Activated T-cell treated with anti-CD3 and anti-CD28 coated beads, Interleukin-2, amount 50 U/mL, for 72 hours (primary cell): ENCODE measurements at regions not wholly inside any gene's neighbourhood (a gene's known extent, or its start where the extent isn't known, plus 50 kb on each side); places are given as distances from the start of the nearest gene placed in this dataset.

Experiments
- ATAC-seq, 2 donors: fragments of 150-1000 bp; cut with Tn5 transposase; replicated peaks in 1 of 2; 2 replicates each; pipeline ENCODE4 v1.10.0; 2021; ENCODE audit warnings: moderate library complexity in 2 of 2, mild to moderate bottlenecking in 1 of 2
- DNase-seq, 2 donors: peaks; one replicate each; pipeline ENCODE4 v3.0.0; 2021 to 2022; ENCODE audit warnings: mixed read lengths in 1 of 2
- H3K27ac Mint-ChIP-seq: one replicate; pipeline ENCODE4 v1.8.0; 2022; ENCODE audit warnings: mild to moderate bottlenecking, moderate library complexity, mixed read lengths
- H3K27me3 Mint-ChIP-seq: one replicate; pipeline ENCODE4 v1.8.0; 2022; ENCODE audit warnings: low read depth, mixed read lengths
- H3K36me3 Mint-ChIP-seq, 2 donors: one replicate each; pipeline ENCODE4 v1.8.0; 2022; ENCODE audit warnings: mixed read lengths in 2 of 2, mild to moderate bottlenecking in 1 of 2; ENCODE audit not compliant: insufficient read depth in 2 of 2
- H3K4me1 Mint-ChIP-seq: one replicate; pipeline ENCODE4 v1.8.0; 2022; ENCODE audit warnings: low read depth, mixed read lengths
- H3K4me3 Mint-ChIP-seq, 2 donors: one replicate each; pipeline ENCODE4 v1.8.0; 2022; ENCODE audit warnings: mild to moderate bottlenecking in 2 of 2, mixed read lengths in 2 of 2, moderate library complexity in 2 of 2
- H3K9me3 Mint-ChIP-seq, 2 donors: one replicate each; pipeline ENCODE4 v1.8.0; 2022; ENCODE audit warnings: mixed read lengths in 2 of 2

DNA sequence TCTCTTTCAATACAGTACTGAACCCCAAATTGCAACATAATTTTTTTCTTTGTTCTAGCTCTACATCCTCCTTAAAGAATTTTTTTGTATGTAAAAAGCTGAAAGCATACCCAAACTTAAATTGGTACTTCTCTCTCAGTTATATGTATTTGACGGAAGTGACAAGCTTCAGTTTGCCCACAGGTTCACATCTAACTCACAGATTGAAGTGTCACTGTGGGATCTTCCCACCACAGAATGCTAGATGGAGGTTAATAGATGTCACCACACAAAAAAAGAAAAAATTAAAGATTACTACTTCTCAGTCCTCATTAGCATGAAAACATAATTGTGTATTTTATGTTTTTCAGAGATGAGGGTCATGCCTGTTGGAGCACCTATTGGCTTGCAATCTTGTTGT is 150.9 kb upstream of the GHITM start:
- no peak for DNase-seq
- no peaks in the 10 kb centered on the region for H3K4me1 Mint-ChIP-seq
- peaks cover 7% of the 10 kb centered on the region for H3K27me3 Mint-ChIP-seq
- no peak overlapping the region for H3K27ac Mint-ChIP-seq
- H3K36me3 Mint-ChIP-seq, result no peaks in the 10 kb centered on the region
- no peaks in the 10 kb centered on the region for H3K9me3 Mint-ChIP-seq
- no peak for ATAC-seq
- H3K4me3 Mint-ChIP-seq, result no peak overlapping the region

DNA sequence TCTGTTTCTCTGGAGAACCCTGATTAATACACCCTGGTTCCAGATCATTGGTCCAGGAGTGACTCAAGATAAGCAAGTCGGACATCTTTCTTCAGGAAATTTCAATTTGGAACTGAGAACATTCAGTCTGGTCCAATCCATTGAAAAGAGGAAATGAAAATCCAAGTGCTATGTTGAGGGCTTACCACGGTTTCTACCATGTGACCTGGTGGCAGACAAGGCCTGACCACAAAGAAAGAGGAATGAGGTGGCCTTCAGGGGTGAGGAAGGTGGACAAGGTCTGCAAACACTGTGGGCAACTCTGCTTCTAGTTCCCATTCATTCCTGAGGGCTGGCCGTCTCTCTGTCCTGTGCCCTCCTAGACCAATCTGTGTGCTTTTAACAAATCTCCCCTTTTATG is 149.2 kb upstream of the GHITM start:
- no peaks in the 10 kb centered on the region for H3K9me3 Mint-ChIP-seq
- no peak for DNase-seq
- no peak overlapping the region for H3K27ac Mint-ChIP-seq
- no peak overlapping the region for H3K4me3 Mint-ChIP-seq
- no peak for ATAC-seq
- no peaks in the 10 kb centered on the region for H3K4me1 Mint-ChIP-seq
- H3K36me3 Mint-ChIP-seq, result no peaks in the 10 kb centered on the region
- H3K27me3 Mint-ChIP-seq, result peaks cover 7% of the 10 kb centered on the region

DNA sequence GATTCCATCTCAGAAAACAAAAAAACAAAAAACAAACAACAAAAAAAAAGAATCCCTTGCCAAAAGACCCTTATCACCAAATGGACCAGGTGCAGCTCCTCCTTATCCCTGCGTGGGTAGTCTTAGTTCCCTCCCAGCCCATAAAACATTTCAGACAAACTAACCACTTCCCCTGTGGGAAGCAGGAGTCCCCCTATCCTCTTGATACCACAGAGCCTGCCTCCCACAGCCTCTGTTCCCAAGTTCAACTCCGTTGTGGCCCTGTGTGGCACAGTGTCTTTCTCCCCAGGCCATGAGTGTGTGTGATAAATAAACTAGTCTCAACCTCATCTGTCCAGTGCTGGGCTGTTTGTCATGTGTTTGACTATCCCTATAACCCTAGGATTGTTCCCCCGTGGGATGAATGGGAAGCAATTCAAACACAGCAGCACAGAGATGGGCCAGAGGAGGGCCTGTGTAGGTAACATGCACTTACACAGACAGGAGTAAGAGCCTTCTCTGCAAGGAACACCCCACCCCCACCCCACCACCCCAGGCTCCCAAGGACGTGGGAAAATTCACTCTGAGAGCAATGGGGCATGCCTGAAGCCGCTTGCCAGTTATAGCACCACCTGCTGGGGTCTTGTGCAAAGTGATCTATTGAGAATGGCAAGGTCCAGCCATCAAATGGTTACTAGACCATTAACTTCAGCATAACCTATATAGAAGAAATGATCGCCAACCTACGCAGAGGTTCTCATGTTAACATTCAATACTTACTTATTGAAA is 147.1 kb upstream of the GHITM start:
- peak; percentile 1 to 12 for DNase-seq
- Mint-ChIP-seq H3K4me3 (no peak overlapping the region), H3K9me3 (no peaks in the 10 kb centered on the region), H3K36me3 (no peaks in the 10 kb centered on the region), H3K27me3 (peaks cover 7% of the 10 kb centered on the region), H3K27ac (no peak overlapping the region), H3K4me1 (no peaks in the 10 kb centered on the region)
- no peak for ATAC-seq

DNA sequence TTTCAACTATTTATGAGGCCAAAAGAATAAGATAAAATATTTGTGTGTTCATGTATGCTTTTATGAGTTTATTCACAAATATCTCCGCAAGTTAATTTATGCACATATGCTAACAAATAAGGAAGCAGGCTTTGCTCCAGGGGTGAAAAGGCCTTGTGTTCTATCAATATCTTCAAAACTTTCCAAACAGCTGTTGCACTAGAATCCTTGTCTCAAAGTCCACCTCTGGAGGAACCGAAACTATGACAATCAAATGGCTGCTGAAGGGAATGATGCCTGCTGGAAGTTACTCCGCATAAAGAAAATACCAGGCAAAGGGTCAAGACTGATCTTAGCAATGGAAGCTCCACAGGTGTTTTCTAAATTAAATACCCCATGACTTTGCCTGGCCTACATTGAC is 145.0 kb upstream of the GHITM start:
- DNase-seq, result no peak
- no peak for ATAC-seq
- H3K27ac Mint-ChIP-seq, result no peak overlapping the region
- no peaks in the 10 kb centered on the region for H3K4me1 Mint-ChIP-seq
- peaks cover 6% of the 10 kb centered on the region for H3K27me3 Mint-ChIP-seq
- no peak overlapping the region for H3K4me3 Mint-ChIP-seq
- H3K36me3 Mint-ChIP-seq, result no peaks in the 10 kb centered on the region
- no peaks in the 10 kb centered on the region for H3K9me3 Mint-ChIP-seq

DNA sequence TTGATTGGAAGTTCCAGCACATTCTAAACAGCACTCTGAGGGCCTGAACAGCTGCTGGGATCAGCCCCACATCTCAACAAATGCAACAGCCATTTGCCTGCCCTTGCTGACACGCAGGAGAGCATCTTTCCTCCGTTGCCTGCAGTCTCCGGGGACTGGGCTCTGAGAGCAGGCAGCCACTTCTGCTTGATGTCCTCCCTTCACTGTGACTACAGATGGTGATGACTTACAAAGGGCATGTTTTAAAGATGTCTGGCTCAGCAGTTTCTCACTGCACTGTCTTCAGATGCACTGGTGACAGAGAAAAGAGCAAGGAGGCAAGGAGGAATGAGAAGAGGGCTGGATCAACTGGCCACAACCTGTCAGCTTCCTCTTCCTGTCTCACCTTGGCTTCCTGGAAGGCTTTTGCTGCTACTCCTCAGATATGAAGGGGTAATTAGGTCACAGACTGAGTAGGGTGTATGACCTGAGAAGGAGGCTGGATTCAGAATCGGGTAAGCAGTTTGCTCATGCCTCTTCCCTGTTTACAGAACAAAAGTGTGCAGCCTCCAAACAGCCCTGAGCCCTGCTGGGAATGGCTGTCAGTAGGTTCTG is 143.5 kb upstream of the GHITM start:
- ATAC-seq, result peak in 1 of 2 donors; percentile 19

DNA sequence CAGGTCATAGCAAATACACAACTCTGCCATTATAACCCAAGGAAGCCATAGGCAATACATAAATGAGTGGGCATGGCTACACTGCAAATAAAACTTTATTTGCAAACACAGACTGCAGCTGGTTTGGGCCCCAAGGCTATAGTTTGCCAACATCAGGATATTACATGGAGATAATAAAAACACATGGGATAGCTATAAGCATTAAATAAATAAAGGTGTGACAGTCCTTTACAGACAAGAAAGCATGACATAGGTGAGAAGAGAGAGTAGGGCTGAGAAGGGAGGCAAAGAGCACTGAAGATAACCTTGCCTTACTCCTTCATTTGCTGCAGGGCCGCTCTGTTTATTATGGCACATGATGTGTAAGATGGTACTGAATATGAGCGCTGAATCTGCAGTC is 135.1 kb upstream of the GHITM start:
- H3K4me3 Mint-ChIP-seq, result no peak overlapping the region
- H3K36me3 Mint-ChIP-seq, result no peaks in the 10 kb centered on the region
- ATAC-seq, result no peak
- peaks cover 13% of the 10 kb centered on the region for H3K27me3 Mint-ChIP-seq
- no peak overlapping the region for H3K27ac Mint-ChIP-seq
- H3K9me3 Mint-ChIP-seq, result no peaks in the 10 kb centered on the region
- no peaks in the 10 kb centered on the region for H3K4me1 Mint-ChIP-seq
- DNase-seq, result no peak

More for the DNA sequence above, 143.5 kb upstream of the GHITM start:
- no peak for DNase-seq
- no peaks in the 10 kb centered on the region for H3K9me3 Mint-ChIP-seq
- H3K36me3 Mint-ChIP-seq, result no peaks in the 10 kb centered on the region
- H3K4me3 Mint-ChIP-seq, result no peak overlapping the region
- H3K4me1 Mint-ChIP-seq, result no peaks in the 10 kb centered on the region
- no peak overlapping the region for H3K27ac Mint-ChIP-seq
- H3K27me3 Mint-ChIP-seq, result peaks cover 7% of the 10 kb centered on the region

DNA sequence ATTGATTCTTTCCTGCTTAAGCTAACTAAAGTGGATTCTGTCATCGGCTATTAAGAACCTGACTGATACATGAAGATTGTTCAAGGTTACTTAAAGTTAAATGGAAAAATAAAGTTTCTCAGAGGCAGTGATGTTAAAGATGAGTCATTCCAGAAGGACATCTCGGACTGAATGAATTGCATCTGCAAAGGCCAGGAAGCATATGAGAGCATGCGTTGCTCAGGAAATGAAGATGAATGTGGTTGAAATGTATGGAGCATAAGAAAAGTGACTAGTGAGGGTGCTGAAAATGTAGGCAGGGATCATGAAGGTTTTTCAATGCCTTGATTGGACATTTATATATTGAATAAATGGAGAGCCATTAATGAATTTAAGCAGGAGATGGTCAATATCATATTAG is 133.9 kb upstream of the GHITM start:
- Mint-ChIP-seq H3K9me3 (no peaks in the 10 kb centered on the region), H3K4me1 (no peaks in the 10 kb centered on the region), H3K4me3 (no peak overlapping the region), H3K36me3 (no peaks in the 10 kb centered on the region), H3K27ac (peak overlapping the region; percentile 7), H3K27me3 (peaks cover 8% of the 10 kb centered on the region)
- ATAC-seq (no peak), DNase-seq (no peak)

DNA sequence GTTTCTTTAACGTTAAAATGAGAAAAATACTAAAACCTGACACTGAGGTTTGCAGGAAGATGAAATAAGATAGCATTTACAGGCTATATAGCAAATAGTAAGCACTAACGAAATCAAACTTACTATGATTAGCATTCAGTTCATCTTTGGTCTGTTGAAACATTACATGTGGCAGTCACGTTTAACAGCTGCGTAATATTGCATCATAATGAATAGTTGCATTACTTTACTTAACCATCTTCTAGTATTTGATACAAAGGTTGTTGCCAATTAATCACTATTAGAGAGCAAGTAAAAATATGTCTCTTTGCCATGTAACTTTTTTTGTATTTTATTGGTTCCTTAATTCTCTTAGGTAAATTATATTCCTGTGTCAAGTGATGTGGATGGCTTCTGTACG is 131.8 kb upstream of the GHITM start:
- no peaks in the 10 kb centered on the region for H3K9me3 Mint-ChIP-seq
- ATAC-seq (no peak), DNase-seq (no peak)
- H3K4me1 Mint-ChIP-seq, result no peaks in the 10 kb centered on the region
- H3K27ac Mint-ChIP-seq, result no peak overlapping the region
- H3K27me3 Mint-ChIP-seq, result peaks cover 7% of the 10 kb centered on the region
- no peak overlapping the region for H3K4me3 Mint-ChIP-seq
- no peaks in the 10 kb centered on the region for H3K36me3 Mint-ChIP-seq

DNA sequence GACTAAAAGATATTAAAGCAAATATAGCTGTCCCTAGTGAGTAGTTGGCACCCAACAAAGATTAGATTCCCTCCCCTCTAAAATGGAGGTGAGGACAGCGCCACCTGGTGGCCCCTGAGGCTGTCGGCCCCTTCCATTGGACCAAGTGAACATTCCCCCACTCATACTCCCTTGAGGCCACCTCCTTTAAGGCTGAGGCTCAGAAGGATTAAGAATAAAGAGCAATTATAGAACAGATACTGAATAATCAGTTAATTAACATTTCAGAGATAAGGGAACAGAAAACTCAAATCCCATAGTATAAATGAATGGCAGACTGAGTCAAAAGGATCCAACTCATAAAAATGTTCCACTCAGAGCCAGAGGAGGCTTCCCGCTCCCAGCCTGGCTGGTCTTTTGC is 130.4 kb upstream of the GHITM start:
- ATAC-seq (no peak), DNase-seq (peak; percentile 27 to 49)
- Mint-ChIP-seq H3K27ac (no peak overlapping the region), H3K4me1 (no peaks in the 10 kb centered on the region), H3K27me3 (peaks cover 12% of the 10 kb centered on the region), H3K36me3 (no peaks in the 10 kb centered on the region), H3K4me3 (no peak overlapping the region), H3K9me3 (no peaks in the 10 kb centered on the region)

DNA sequence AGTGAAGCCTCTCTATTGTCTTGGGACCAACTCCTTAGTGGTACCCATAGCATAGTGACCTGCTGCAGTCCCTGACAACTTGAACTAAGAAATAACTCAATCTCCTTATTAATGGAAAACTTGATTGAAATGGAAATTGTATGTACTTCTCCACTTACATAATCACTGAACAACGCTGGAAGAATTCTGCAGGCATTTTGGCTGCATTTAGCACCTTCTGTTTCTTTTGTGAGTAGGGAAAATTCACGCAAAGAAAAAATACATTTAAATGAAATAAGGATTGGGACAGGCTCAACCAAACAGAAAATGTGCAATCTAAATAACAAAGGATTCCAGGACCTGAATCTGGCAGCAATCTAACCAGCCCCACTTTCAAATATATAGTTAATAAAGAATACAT is 126.9 kb upstream of the GHITM start:
- no peaks in the 10 kb centered on the region for H3K36me3 Mint-ChIP-seq
- H3K27me3 Mint-ChIP-seq, result peaks cover 19% of the 10 kb centered on the region
- H3K4me3 Mint-ChIP-seq, result no peak overlapping the region
- H3K4me1 Mint-ChIP-seq, result no peaks in the 10 kb centered on the region
- ATAC-seq (no peak), DNase-seq (no peak)
- no peak overlapping the region for H3K27ac Mint-ChIP-seq
- H3K9me3 Mint-ChIP-seq, result no peaks in the 10 kb centered on the region

DNA sequence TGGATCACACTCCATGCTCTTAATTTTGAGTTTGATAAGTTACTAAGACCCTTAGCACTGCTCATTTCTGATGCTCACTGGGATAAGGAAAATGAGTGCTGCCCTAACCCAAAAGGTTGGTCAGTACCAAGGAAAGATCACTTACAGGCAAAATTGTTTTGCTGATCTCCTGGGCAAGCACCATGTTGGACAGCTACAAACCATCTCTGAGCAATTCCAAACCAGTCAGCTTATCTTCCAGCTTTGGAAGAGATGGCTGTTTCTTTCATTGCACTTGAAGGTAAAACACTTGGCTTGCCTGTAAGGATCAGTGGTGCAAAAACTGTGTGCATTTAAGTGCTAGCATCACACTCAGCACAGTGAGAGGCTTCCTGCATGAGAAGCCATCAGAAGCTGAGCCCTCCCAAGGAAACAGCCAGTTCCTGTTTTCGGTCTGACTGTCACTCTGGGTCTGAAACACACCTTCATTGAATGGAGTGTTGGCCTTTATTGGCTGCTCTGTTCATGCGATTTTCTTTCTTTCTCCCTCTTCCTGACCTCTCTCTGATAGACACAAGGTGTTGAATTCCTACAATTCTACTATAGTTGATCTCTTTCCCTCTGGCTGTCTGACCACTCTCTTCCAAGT is 126.4 kb upstream of the GHITM start:
- DNase-seq, result no peak
- Mint-ChIP-seq H3K4me1 (no peaks in the 10 kb centered on the region), H3K36me3 (no peaks in the 10 kb centered on the region), H3K4me3 (no peak overlapping the region), H3K27ac (no peak overlapping the region), H3K9me3 (no peaks in the 10 kb centered on the region), H3K27me3 (peaks cover 19% of the 10 kb centered on the region)
- no peak for ATAC-seq

DNA sequence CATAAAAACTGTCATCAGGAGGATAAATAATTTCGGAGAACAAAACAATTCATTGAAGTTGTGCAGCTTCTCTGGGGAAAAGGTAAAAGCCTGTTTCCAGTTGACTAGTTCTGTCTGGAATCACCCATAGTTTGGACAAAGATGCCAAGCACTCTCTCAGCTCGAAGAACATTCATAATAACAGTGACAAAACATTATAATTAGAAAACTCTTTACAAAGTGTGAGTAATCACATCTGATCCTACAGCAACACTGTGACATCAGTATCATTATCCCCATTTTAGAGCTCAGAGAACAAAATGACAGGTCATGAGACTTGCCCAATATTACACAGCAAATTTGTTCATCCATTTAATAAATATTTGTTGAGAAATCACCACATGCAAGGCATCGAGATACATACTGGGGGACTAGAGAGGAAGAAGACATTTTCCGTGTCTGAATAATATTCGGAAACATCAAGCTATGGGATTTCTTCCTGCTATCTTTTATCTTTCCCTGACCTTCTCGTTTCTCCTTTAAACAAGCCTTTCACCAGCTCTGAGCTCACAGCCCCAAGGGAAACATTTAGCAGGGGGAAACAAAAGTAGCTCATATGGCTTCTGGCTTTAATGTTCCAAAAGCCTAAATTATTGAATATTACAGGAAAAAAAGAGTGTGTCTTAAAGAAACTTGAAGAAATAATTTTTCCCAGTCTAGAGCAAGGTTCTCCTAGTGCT is 123.3 kb upstream of the GHITM start:
- no peak for ATAC-seq
- Mint-ChIP-seq H3K4me1 (no peaks in the 10 kb centered on the region), H3K9me3 (peaks cover 0 to under 1% of the 10 kb centered on the region in 2 donors), H3K27ac (peak overlapping the region; percentile 16), H3K36me3 (no peaks in the 10 kb centered on the region), H3K4me3 (no peak overlapping the region), H3K27me3 (peaks cover 19% of the 10 kb centered on the region)
- DNase-seq, result no peak

DNA sequence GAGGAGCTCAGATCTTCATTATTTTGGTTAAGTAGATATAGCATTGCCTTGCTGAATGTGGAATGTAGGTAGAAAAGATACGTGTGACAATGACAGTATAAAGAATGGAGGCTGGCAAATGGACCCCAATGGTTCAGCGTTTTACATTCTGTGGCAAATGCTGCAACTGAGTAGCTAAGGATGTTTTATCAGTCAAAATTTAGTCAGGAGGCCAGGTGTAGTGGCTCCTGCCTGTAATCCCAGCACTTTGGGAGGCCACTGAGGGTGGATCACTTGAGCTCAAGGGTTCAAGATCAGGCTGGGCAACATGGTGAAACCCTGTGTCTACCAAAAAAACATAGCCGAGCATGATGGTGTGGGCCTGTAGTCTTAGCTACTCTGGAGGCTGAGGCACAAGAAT is 120.5 kb upstream of the GHITM start:
- DNase-seq (no peak), ATAC-seq (no peak)
- no peak overlapping the region for H3K27ac Mint-ChIP-seq
- H3K9me3 Mint-ChIP-seq, result peaks cover 7 to 8% of the 10 kb centered on the region in 2 donors
- peaks cover 14% of the 10 kb centered on the region for H3K27me3 Mint-ChIP-seq
- no peaks in the 10 kb centered on the region for H3K36me3 Mint-ChIP-seq
- H3K4me3 Mint-ChIP-seq, result no peak overlapping the region
- no peaks in the 10 kb centered on the region for H3K4me1 Mint-ChIP-seq
